Keratinocyte (primary cell): ENCODE measurements at regions not wholly inside any gene's neighbourhood (a gene's known extent, or its start where the extent isn't known, plus 50 kb on each side); places are given as distances from the start of the nearest gene placed in this dataset.

Experiments used
- DNase-seq: peaks from one replicate; pipeline ENCODE4 v3.0.0-alpha.2; 2011; ENCODE audit warnings: low read depth, missing footprints, low spot score
- FAIRE-seq: peaks from 2 replicates; lab custom pipeline; 2011; peaks lifted over from hg19 to GRCh38; lab: Jason Lieb, UNC
- H2AFZ ChIP-seq: 2 replicates; pipeline ENCODE4 v1.6.0; 2012; ENCODE audit warnings: low read length, control low read depth, inconsistent platforms; ENCODE audit not compliant: control insufficient read depth
- H3K27ac ChIP-seq: 2 replicates; pipeline ENCODE4 v1.5.1; 2011; ENCODE audit warnings: low read length; ENCODE audit not compliant: control insufficient read depth, insufficient read depth
- H3K27me3 ChIP-seq: 3 replicates; pipeline ENCODE4 v1.6.0; 2011; ENCODE audit warnings: low read length; ENCODE audit not compliant: control insufficient read depth, insufficient read depth; ENCODE audit errors: extremely low read depth
- H3K36me3 ChIP-seq, 2 experiments: 2 replicates in 1 of 2; 3 replicates in 1 of 2; pipeline ENCODE4 v1.5.1; 2011; ENCODE audit warnings: low read length in 2 of 2, mild to moderate bottlenecking in 1 of 2; ENCODE audit not compliant: control insufficient read depth in 2 of 2, insufficient read depth in 2 of 2; ENCODE audit errors: extremely low read depth in 1 of 2
- H3K4me1 ChIP-seq: 3 replicates; pipeline ENCODE4 v1.5.1; 2011; ENCODE audit warnings: low read length; ENCODE audit not compliant: control insufficient read depth, insufficient read depth; ENCODE audit errors: extremely low read depth
- H3K4me2 ChIP-seq: 3 replicates; pipeline ENCODE4 v1.6.0; 2011; ENCODE audit warnings: low read depth, low read length; ENCODE audit not compliant: control insufficient read depth, insufficient read depth; ENCODE audit errors: extremely low read depth
- H3K4me3 ChIP-seq, 3 experiments: fragments of 200-600 bp in 1 of 3; sonication (generic) in 1 of 3; 2 replicates in 2 of 3; 3 replicates in 1 of 3; pipeline ENCODE4 v1.5.1; 2011 to 2016; ENCODE audit warnings: low read length in 3 of 3, mild to moderate bottlenecking in 3 of 3, control low read depth in 2 of 3, inconsistent platforms in 1 of 3, low read depth in 1 of 3, mixed read lengths in 1 of 3, mixed run types in 1 of 3, moderate library complexity in 1 of 3; ENCODE audit not compliant: control insufficient read depth in 2 of 3, insufficient read depth in 2 of 3; ENCODE audit errors: extremely low read depth in 1 of 3
- H3K79me2 ChIP-seq: 2 replicates; pipeline ENCODE4 v1.6.0; 2012; ENCODE audit warnings: low read length; ENCODE audit not compliant: control insufficient read depth, insufficient read depth
- H3K9ac ChIP-seq: 3 replicates; pipeline ENCODE4 v1.6.0; 2011; ENCODE audit warnings: low read length; ENCODE audit not compliant: control insufficient read depth, insufficient read depth; ENCODE audit errors: extremely low read depth
- H3K9me1 ChIP-seq: 3 replicates; pipeline ENCODE4 v1.6.0; 2011; ENCODE audit warnings: low read length; ENCODE audit not compliant: control insufficient read depth, insufficient read depth; ENCODE audit errors: extremely low read depth
- H3K9me3 ChIP-seq: 2 replicates; pipeline ENCODE4 v1.5.1; 2012; ENCODE audit warnings: low read depth, low read length; ENCODE audit not compliant: control insufficient read depth
- H4K20me1 ChIP-seq: 3 replicates; pipeline ENCODE4 v1.6.0; 2011; ENCODE audit warnings: low read length; ENCODE audit not compliant: control insufficient read depth, insufficient read depth; ENCODE audit errors: extremely low read depth
- EZH2 ChIP-seq: IDR thresholded peaks from one replicate; pipeline ENCODE4 v1.6.1; 2012; ENCODE audit warnings: inconsistent platforms, mild to moderate bottlenecking, low read length, moderate library complexity
- dilution Hi-C: fragments of 300-500 bp; cut with MboI; formaldehyde crosslinking; loops from one replicate; pipeline ENCODE4 v1.7.0; 2020; ENCODE audit warnings: low sequenced_read_pairs; ENCODE audit not compliant: extremely low pct_ligation_motif_present
- TF ChIP-seq, protein P1 (sequence below), 3 experiments: IDR thresholded peaks in 1 of 3; conservative IDR thresholded peaks in 1 of 3; optimal IDR thresholded peaks in 1 of 3; 2 replicates in 2 of 3; 3 replicates in 1 of 3; pipeline versions ENCODE3 to v1.5.1; 2011; ENCODE audit warnings: low read length in 3 of 3, mild to moderate bottlenecking in 3 of 3, moderate library complexity in 2 of 3, control low read depth in 1 of 3, inconsistent platforms in 1 of 3; ENCODE audit not compliant: insufficient read depth in 2 of 3; ENCODE audit errors: extremely low read depth in 1 of 3

- H3K79me2 ChIP-seq, result no peaks in the 10 kb centered on the region
- H3K4me3 ChIP-seq, result no peak overlapping the region
- H3K4me2 ChIP-seq, result no peak overlapping the region
- no peak for TF ChIP-seq EZH2
- TF ChIP-seq, protein P1, sequence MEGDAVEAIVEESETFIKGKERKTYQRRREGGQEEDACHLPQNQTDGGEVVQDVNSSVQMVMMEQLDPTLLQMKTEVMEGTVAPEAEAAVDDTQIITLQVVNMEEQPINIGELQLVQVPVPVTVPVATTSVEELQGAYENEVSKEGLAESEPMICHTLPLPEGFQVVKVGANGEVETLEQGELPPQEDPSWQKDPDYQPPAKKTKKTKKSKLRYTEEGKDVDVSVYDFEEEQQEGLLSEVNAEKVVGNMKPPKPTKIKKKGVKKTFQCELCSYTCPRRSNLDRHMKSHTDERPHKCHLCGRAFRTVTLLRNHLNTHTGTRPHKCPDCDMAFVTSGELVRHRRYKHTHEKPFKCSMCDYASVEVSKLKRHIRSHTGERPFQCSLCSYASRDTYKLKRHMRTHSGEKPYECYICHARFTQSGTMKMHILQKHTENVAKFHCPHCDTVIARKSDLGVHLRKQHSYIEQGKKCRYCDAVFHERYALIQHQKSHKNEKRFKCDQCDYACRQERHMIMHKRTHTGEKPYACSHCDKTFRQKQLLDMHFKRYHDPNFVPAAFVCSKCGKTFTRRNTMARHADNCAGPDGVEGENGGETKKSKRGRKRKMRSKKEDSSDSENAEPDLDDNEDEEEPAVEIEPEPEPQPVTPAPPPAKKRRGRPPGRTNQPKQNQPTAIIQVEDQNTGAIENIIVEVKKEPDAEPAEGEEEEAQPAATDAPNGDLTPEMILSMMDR (optimal IDR thresholded peaks at IDR 0.05 in 1 of 3, IDR thresholded peaks at IDR 0.05 in 1 of 3, conservative IDR thresholded peaks at IDR 0.05 in 1 of 3; ENCODE audit: extremely low read depth in 1 of 3, insufficient read depth in 2 of 3, low read length in 3 of 3), result no peak
- no peaks in the 10 kb centered on the region for H3K36me3 ChIP-seq
- no peak overlapping the region for H2AFZ ChIP-seq
- no peaks in the 10 kb centered on the region for H3K4me1 ChIP-seq
- H3K9ac ChIP-seq, result no peak overlapping the region
- no peaks in the 10 kb centered on the region for H4K20me1 ChIP-seq
- DNase-seq (no peak), FAIRE-seq (no peak)
- no peaks in the 10 kb centered on the region for H3K9me1 ChIP-seq
- H3K27ac ChIP-seq, result no peak overlapping the region
- dilution Hi-C loops, result no loop called here
- no peaks in the 10 kb centered on the region for H3K27me3 ChIP-seq
- no peaks in the 10 kb centered on the region for H3K9me3 ChIP-seq
Observed at GRCh38 chr9:11892401-11892800, 800.8 kb upstream of the TYRP1 start.

DNA sequence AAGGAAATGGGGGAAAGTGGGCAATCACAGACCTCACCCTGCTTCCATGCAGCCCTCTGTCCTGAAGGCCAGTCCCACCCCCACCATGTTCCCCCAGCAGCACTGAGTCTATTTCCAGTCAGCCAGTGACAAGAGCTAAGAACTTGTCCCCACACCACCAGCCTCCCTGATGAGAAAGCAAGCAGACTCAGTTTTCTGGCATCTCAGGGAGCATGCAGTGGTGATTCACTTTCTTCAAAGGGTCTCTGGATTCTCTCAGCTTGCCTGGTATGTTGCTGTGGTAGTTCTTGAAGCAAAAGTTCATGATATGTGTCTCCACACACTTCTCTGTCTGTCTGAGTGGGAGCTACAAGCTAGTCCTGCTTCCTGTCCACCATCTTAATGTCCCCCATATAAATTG is 799.9 kb upstream of the TYRP1 start:
- no peaks in the 10 kb centered on the region for H3K9me1 ChIP-seq
- no peaks in the 10 kb centered on the region for H3K4me1 ChIP-seq
- no peak overlapping the region for H3K9ac ChIP-seq
- H3K36me3 ChIP-seq, result no peaks in the 10 kb centered on the region
- H3K4me3 ChIP-seq, result no peak overlapping the region
- H2AFZ ChIP-seq, result no peak overlapping the region
- H4K20me1 ChIP-seq, result no peaks in the 10 kb centered on the region
- no peaks in the 10 kb centered on the region for H3K79me2 ChIP-seq
- FAIRE-seq (no peak), DNase-seq (no peak)
- no peak overlapping the region for H3K4me2 ChIP-seq
- no peak for TF ChIP-seq EZH2
- TF ChIP-seq, protein P1 (optimal IDR thresholded peaks at IDR 0.05 in 1 of 3, IDR thresholded peaks at IDR 0.05 in 1 of 3, conservative IDR thresholded peaks at IDR 0.05 in 1 of 3; ENCODE audit: extremely low read depth in 1 of 3, insufficient read depth in 2 of 3, low read length in 3 of 3), result no peak
- dilution Hi-C loops, result no loop called here
- no peak overlapping the region for H3K27ac ChIP-seq
- H3K27me3 ChIP-seq, result no peaks in the 10 kb centered on the region
- no peaks in the 10 kb centered on the region for H3K9me3 ChIP-seq
